GM23338 (cell line): ENCODE measurements at regions not wholly inside any gene's neighbourhood (a gene's known extent, or its start where the extent isn't known, plus 50 kb on each side); places are given as distances from the start of the nearest gene placed in this dataset.

Source experiments
- ATAC-seq: fragments of 200-7000 bp; cut with Tn5 transposase; 3 replicates; pipeline ENCODE4 v1.9.1; 2020
- DNase-seq: peaks from one replicate; pipeline ENCODE4 v3.0.0-alpha.2; 2015; ENCODE audit warnings: low spot score
- H2AFZ ChIP-seq: fragments of 200-600 bp; sonication (generic); 2 replicates; pipeline ENCODE4 v1.8.0; 2016; ENCODE audit warnings: antibody characterized with exemption, mild to moderate bottlenecking, moderate library complexity
- H3F3A ChIP-seq: fragments of 200-600 bp; sonication (generic); replicated peaks from 2 replicates; pipeline ENCODE4 v1.8.0; 2017; ENCODE audit warnings: antibody characterized with exemption, mixed run types, low read depth
- H3K27ac ChIP-seq: fragments of 200-600 bp; sonication (generic); 2 replicates; pipeline ENCODE4 v1.6.1; 2016; ENCODE audit warnings: low read depth
- H3K27me3 ChIP-seq: fragments of 200-600 bp; sonication (generic); 2 replicates; pipeline ENCODE4 v1.8.0; 2016; ENCODE audit warnings: mild to moderate bottlenecking, mixed run types, moderate library complexity; ENCODE audit not compliant: insufficient read depth
- H3K36me3 ChIP-seq: fragments of 200-600 bp; sonication (generic); 2 replicates; pipeline ENCODE4 v1.8.0; 2016; ENCODE audit warnings: mild to moderate bottlenecking; ENCODE audit not compliant: insufficient read depth
- H3K4me1 ChIP-seq: fragments of 200-600 bp; sonication (generic); 2 replicates; pipeline ENCODE4 v1.8.0; 2016; ENCODE audit warnings: mild to moderate bottlenecking, moderate library complexity; ENCODE audit not compliant: insufficient read depth
- H3K4me2 ChIP-seq: fragments of 200-600 bp; sonication (generic); 2 replicates; pipeline ENCODE4 v1.7.1; 2017; ENCODE audit warnings: mixed run types
- H3K4me3 ChIP-seq: fragments of 200-600 bp; sonication (generic); 2 replicates; pipeline ENCODE4 v1.6.1; 2016; ENCODE audit warnings: mixed run types
- H3K79me2 ChIP-seq: fragments of 200-600 bp; sonication (generic); replicated peaks from 2 replicates; pipeline ENCODE4 v1.8.0; 2017; ENCODE audit warnings: mild to moderate bottlenecking; ENCODE audit not compliant: insufficient read depth
- H3K9me2 ChIP-seq: fragments of 200-600 bp; sonication (generic); 2 replicates; pipeline ENCODE4 v1.8.0; 2017; ENCODE audit not compliant: insufficient read depth
- H4K20me1 ChIP-seq: fragments of 200-600 bp; sonication (generic); replicated peaks from 2 replicates; pipeline ENCODE4 v1.8.0; 2017; ENCODE audit warnings: mild to moderate bottlenecking; ENCODE audit not compliant: insufficient read depth
- H3K27ac Mint-ChIP-seq: 2 replicates; pipeline ENCODE4 v1.8.0; 2020; ENCODE audit warnings: inconsistent platforms, mild to moderate bottlenecking, moderate library complexity, mixed read lengths
- H3K27me3 Mint-ChIP-seq: 3 replicates; pipeline ENCODE4 v1.8.0; 2022; ENCODE audit warnings: low read depth, mild to moderate bottlenecking, moderate library complexity, mixed read lengths, inconsistent platforms; ENCODE audit not compliant: insufficient read depth, poor library complexity
- H3K36me3 Mint-ChIP-seq: 3 replicates; pipeline ENCODE4 v1.8.0; 2021; ENCODE audit warnings: low read depth, mild to moderate bottlenecking, inconsistent platforms, moderate library complexity, mixed read lengths
- H3K4me1 Mint-ChIP-seq: 3 replicates; pipeline ENCODE4 v1.8.0; 2020; ENCODE audit warnings: mild to moderate bottlenecking, inconsistent platforms, mixed read lengths
- H3K4me3 Mint-ChIP-seq: 3 replicates; pipeline ENCODE4 v1.8.0; 2021; ENCODE audit warnings: moderate library complexity, mild to moderate bottlenecking, inconsistent platforms, mixed read lengths
- H3K9me3 Mint-ChIP-seq: 3 replicates; pipeline ENCODE4 v1.8.0; 2020; ENCODE audit warnings: moderate library complexity, mild to moderate bottlenecking, inconsistent platforms, mixed read lengths
- ETS1 ChIP-seq: IDR thresholded peaks from 2 replicates; pipeline ENCODE4 v1.6.1; 2016; ENCODE audit warnings: antibody characterized with exemption
- EZH2 ChIP-seq: fragments of 200-600 bp; sonication (generic); IDR thresholded peaks from one replicate; pipeline ENCODE4 v1.8.0; 2017; ENCODE audit warnings: antibody characterized with exemption, mild to moderate bottlenecking, low read depth; ENCODE audit not compliant: unreplicated experiment
- NANOG ChIP-seq: IDR thresholded peaks from 2 replicates; pipeline ENCODE4 v1.6.1; 2016; ENCODE audit warnings: antibody characterized with exemption, borderline replicate concordance
- STAT1 ChIP-seq: IDR thresholded peaks from one replicate; pipeline ENCODE4 v1.6.1; 2016; ENCODE audit warnings: antibody characterized with exemption; ENCODE audit not compliant: unreplicated experiment
- ZNF114 ChIP-seq: fragments of 250-450 bp; sonication (Bioruptor Pico); IDR thresholded peaks from 2 replicates; pipeline ENCODE4 v1.5.0; 2020; ENCODE audit warnings: mild to moderate bottlenecking, moderate library complexity
- TF ChIP-seq, protein P1 (sequence below): fragments of 250-450 bp; sonication (Bioruptor Pico); IDR thresholded peaks from 2 replicates; pipeline ENCODE4 v1.5.0; 2020; ENCODE audit warnings: mild to moderate bottlenecking, moderate library complexity
- TF ChIP-seq, protein P2 (sequence below), 2 experiments: fragments of 200-600 bp in 1 of 2; sonication (generic) in 1 of 2; conservative IDR thresholded peaks; 2 replicates each; pipeline versions ENCODE4 v1.5.1 to v1.6.1; 2016 to 2017; ENCODE audit warnings: antibody characterized with exemption in 2 of 2, low read depth in 2 of 2, mild to moderate bottlenecking in 2 of 2, moderate library complexity in 1 of 2

DNA sequence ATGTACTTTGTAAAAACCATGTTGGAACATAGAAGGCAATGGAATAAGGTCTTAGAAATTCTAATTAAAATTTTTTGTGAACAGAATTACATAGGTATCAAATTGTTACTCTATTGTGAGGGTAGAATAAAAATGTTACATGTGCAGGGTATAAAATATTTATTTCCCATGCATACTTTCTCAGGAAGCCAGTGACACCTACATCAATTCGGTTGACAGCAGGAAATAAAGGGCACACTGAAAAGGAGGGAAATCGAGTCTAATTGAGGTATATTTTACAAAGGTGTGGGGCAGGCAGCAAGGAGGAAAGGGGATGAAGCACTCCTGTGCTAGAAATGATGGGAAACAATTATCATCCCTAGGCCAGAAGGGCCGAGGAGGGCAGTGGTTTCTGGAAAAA is 244.9 kb downstream of the C7orf25 start (continued):
- TF ChIP-seq, protein P1, sequence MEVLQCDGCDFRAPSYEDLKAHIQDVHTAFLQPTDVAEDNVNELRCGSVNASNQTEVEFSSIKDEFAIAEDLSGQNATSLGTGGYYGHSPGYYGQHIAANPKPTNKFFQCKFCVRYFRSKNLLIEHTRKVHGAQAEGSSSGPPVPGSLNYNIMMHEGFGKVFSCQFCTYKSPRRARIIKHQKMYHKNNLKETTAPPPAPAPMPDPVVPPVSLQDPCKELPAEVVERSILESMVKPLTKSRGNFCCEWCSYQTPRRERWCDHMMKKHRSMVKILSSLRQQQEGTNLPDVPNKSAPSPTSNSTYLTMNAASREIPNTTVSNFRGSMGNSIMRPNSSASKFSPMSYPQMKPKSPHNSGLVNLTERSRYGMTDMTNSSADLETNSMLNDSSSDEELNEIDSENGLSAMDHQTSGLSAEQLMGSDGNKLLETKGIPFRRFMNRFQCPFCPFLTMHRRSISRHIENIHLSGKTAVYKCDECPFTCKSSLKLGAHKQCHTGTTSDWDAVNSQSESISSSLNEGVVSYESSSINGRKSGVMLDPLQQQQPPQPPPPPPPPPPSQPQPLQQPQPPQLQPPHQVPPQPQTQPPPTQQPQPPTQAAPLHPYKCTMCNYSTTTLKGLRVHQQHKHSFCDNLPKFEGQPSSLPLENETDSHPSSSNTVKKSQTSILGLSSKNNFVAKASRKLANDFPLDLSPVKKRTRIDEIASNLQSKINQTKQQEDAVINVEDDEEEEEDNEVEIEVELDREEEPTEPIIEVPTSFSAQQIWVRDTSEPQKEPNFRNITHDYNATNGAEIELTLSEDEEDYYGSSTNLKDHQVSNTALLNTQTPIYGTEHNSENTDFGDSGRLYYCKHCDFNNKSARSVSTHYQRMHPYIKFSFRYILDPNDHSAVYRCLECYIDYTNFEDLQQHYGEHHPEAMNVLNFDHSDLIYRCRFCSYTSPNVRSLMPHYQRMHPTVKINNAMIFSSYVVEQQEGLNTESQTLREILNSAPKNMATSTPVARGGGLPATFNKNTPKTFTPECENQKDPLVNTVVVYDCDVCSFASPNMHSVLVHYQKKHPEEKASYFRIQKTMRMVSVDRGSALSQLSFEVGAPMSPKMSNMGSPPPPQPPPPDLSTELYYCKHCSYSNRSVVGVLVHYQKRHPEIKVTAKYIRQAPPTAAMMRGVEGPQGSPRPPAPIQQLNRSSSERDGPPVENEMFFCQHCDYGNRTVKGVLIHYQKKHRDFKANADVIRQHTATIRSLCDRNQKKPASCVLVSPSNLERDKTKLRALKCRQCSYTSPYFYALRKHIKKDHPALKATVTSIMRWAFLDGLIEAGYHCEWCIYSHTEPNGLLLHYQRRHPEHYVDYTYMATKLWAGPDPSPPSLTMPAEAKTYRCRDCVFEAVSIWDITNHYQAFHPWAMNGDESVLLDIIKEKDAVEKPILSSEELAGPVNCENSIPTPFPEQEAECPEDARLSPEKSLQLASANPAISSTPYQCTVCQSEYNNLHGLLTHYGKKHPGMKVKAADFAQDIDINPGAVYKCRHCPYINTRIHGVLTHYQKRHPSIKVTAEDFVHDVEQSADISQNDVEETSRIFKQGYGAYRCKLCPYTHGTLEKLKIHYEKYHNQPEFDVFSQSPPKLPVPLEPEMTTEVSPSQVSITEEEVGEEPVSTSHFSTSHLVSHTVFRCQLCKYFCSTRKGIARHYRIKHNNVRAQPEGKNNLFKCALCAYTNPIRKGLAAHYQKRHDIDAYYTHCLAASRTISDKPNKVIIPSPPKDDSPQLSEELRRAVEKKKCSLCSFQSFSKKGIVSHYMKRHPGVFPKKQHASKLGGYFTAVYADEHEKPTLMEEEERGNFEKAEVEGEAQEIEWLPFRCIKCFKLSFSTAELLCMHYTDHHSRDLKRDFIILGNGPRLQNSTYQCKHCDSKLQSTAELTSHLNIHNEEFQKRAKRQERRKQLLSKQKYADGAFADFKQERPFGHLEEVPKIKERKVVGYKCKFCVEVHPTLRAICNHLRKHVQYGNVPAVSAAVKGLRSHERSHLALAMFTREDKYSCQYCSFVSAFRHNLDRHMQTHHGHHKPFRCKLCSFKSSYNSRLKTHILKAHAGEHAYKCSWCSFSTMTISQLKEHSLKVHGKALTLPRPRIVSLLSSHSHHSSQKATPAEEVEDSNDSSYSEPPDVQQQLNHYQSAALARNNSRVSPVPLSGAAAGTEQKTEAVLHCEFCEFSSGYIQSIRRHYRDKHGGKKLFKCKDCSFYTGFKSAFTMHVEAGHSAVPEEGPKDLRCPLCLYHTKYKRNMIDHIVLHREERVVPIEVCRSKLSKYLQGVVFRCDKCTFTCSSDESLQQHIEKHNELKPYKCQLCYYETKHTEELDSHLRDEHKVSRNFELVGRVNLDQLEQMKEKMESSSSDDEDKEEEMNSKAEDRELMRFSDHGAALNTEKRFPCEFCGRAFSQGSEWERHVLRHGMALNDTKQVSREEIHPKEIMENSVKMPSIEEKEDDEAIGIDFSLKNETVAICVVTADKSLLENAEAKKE (CRISPR knock-in tag): no peak
- TF ChIP-seq ETS1: no peak
- TF ChIP-seq STAT1: no peak
- TF ChIP-seq, protein P2, sequence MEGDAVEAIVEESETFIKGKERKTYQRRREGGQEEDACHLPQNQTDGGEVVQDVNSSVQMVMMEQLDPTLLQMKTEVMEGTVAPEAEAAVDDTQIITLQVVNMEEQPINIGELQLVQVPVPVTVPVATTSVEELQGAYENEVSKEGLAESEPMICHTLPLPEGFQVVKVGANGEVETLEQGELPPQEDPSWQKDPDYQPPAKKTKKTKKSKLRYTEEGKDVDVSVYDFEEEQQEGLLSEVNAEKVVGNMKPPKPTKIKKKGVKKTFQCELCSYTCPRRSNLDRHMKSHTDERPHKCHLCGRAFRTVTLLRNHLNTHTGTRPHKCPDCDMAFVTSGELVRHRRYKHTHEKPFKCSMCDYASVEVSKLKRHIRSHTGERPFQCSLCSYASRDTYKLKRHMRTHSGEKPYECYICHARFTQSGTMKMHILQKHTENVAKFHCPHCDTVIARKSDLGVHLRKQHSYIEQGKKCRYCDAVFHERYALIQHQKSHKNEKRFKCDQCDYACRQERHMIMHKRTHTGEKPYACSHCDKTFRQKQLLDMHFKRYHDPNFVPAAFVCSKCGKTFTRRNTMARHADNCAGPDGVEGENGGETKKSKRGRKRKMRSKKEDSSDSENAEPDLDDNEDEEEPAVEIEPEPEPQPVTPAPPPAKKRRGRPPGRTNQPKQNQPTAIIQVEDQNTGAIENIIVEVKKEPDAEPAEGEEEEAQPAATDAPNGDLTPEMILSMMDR (conservative IDR thresholded peaks at IDR 0.05; ENCODE audit: low read depth in 2 of 2): no peak

DNA sequence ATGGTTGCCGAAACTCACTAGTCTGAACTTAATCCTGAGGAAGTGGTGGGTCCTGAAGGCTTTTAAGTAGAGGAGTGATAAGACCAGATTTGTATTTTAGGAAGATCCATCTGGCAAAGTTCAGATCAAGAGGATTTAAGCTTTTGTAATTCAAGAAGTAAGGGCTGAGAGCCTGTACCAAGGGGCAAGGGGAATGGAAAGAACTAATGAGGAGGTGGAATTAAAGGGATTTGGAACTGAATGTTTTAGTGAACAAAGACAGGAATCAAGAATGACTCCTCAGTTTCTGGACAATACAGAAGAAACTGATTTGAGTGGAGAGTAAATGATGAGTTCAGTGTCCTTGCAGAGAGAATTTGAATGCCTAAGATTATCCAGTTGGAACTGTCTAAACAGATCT is 249.0 kb downstream of the C7orf25 start:
- H3F3A ChIP-seq: no peaks in the 10 kb centered on the region
- no peak for TF ChIP-seq STAT1
- TF ChIP-seq NANOG: no peak
- TF ChIP-seq, protein P2 (conservative IDR thresholded peaks at IDR 0.05; ENCODE audit: low read depth in 2 of 2): no peak
- no peak for TF ChIP-seq EZH2
- no peak for TF ChIP-seq ZNF114 (CRISPR knock-in tag)

More for the DNA sequence above, 249.0 kb downstream of the C7orf25 start:
- peaks cover 20% of the 10 kb centered on the region for H3K9me3 Mint-ChIP-seq
- no peaks in the 10 kb centered on the region for H3K27me3 Mint-ChIP-seq
- H3K4me1 Mint-ChIP-seq: no peaks in the 10 kb centered on the region
- H4K20me1 ChIP-seq: no peaks in the 10 kb centered on the region
- ATAC-seq (no peak), DNase-seq (no peak)
- H3K4me3 Mint-ChIP-seq: no peak overlapping the region
- H3K36me3 ChIP-seq: peaks cover 4% of the 10 kb centered on the region; the same call in 1 of the 2 replicates
- H3K4me1 ChIP-seq: no peaks in the 10 kb centered on the region
- H3K9me2 ChIP-seq: peaks cover 5% of the 10 kb centered on the region
- peak overlapping the region; percentile 15; the same call in 1 of the 2 replicates for H2AFZ ChIP-seq
- no peaks in the 10 kb centered on the region for H3K27me3 ChIP-seq
- H3K36me3 Mint-ChIP-seq: peaks cover 4% of the 10 kb centered on the region; the same call in 1 of the 3 replicates
- H3K27ac ChIP-seq: no peak overlapping the region
- H3K4me2 ChIP-seq: no peak overlapping the region
- no peaks in the 10 kb centered on the region for H3K79me2 ChIP-seq
- H3K27ac Mint-ChIP-seq: no peak overlapping the region
- no peak overlapping the region for H3K4me3 ChIP-seq
